Esophagus muscularis mucosa (tissue), 4 donors: ENCODE measurements at regions not wholly inside any gene's neighbourhood (a gene's known extent, or its start where the extent isn't known, plus 50 kb on each side); places are given as distances from the start of the nearest gene placed in this dataset.

Experiments
- CTCF ChIP-seq, 3 experiments: fragments of 200-600 bp in 2 of 3; fragments of 450-650 bp in 1 of 3; sonication (generic) in 2 of 3; IDR thresholded peaks; one replicate each; pipeline ENCODE4 v1.5.1; 2017 to 2019; ENCODE audit warnings: antibody characterized with exemption in 3 of 3, mild to moderate bottlenecking in 2 of 3, moderate library complexity in 1 of 3
- EP300 ChIP-seq: sonication (generic); formaldehyde crosslinking; IDR thresholded peaks from one replicate; pipeline ENCODE4 v1.6.1; 2017; ENCODE audit warnings: antibody characterized with exemption
- POLR2A ChIP-seq: fragments of 450-650 bp; IDR thresholded peaks from one replicate; pipeline ENCODE4 v1.6.1; 2017; ENCODE audit warnings: antibody characterized with exemption, moderate library complexity, mild to moderate bottlenecking, low read depth
- POLR2AphosphoS5 ChIP-seq, 2 donors: sonication (generic); formaldehyde crosslinking; IDR thresholded peaks; one replicate each; pipeline ENCODE4 v1.6.1; 2017; ENCODE audit warnings: antibody characterized with exemption in 2 of 2

- TF ChIP-seq CTCF (IDR thresholded peaks at IDR 0.05) (no peak), EP300 (no peak), POLR2AphosphoS5 (IDR thresholded peaks at IDR 0.05) (no peak), POLR2A (no peak)
These were observed 174.2 kb upstream of the ATP2B1 start for GRCh38 chr12:89882792-89883191.
